ENCODE measurements at regions not wholly inside any gene's neighbourhood (a gene's known extent, or its start where the extent isn't known, plus 50 kb on each side); places are given as distances from the start of the nearest gene placed in this dataset.
"Not testable (repeated sequence)": the region's sequence is repeated elsewhere in the genome, so short reads cannot be mapped to it uniquely, and the experiment has no call there.

GRCh38 chr2:129203331-129203730, 776.1 kb upstream of the RAB6C start:
- Histone ChIP-seq H3K9me3 (ENCODE audit: control insufficient read depth in 4 of 4, low read length in 3 of 4) (no peaks in the 10 kb centered on the region), H3K4me1 (ENCODE audit: control insufficient read depth in 4 of 4, insufficient read depth in 4 of 4, low read length in 3 of 4) (no peaks in the 10 kb centered on the region), H3K4me3 (ENCODE audit: low read depth in 1 of 3, low read length in 3 of 3) (no peak overlapping the region), H3K27me3 (ENCODE audit: control insufficient read depth in 4 of 4, insufficient read depth in 4 of 4, low read length in 3 of 4) (no peaks in the 10 kb centered on the region), H3K36me3 (ENCODE audit: control insufficient read depth in 4 of 4, insufficient read depth in 3 of 4, low read depth in 1 of 4, low read length in 3 of 4) (no peaks in the 10 kb centered on the region), H3K27ac (ENCODE audit: low read depth in 1 of 2, low read length in 2 of 2) (no peak overlapping the region), H3K9ac (ENCODE audit: low read depth in 1 of 2, low read length in 2 of 2) (no peak overlapping the region)
- 38% methylated on average over 3 of the region's 3 CpGs for WGBS
- no peak for DNase-seq (ENCODE audit: low spot score)
- TF ChIP-seq NR2F2 (IDR thresholded peaks at IDR 0.05): no peak
- TF ChIP-seq TAF1 (conservative IDR thresholded peaks at IDR 0.05): no peak
- TF ChIP-seq FOXA2 (IDR thresholded peaks at IDR 0.05): no peak
- no peak for TF ChIP-seq FOXA1 (IDR thresholded peaks at IDR 0.05)
- no peak for TF ChIP-seq REST (IDR thresholded peaks at IDR 0.05)
- TF ChIP-seq RXRA (IDR thresholded peaks at IDR 0.05): no peak
- no peak for TF ChIP-seq JUND (IDR thresholded peaks at IDR 0.05)
- TF ChIP-seq SP1 (IDR thresholded peaks at IDR 0.05): no peak
- no peak for TF ChIP-seq HNF4A (conservative IDR thresholded peaks at IDR 0.05)
- no peak for TF ChIP-seq GABPA (IDR thresholded peaks at IDR 0.05 in 1 of 2, conservative IDR thresholded peaks at IDR 0.05 in 1 of 2)
- no peak for TF ChIP-seq YY1 (IDR thresholded peaks at IDR 0.05)
- no peak for TF ChIP-seq MAX (IDR thresholded peaks at IDR 0.05)
- no peak for TF ChIP-seq HNF4G (IDR thresholded peaks at IDR 0.05)
- TF ChIP-seq CTCF (IDR thresholded peaks at IDR 0.05; ENCODE audit: low read depth, low read length, missing input control): no peak

- H3K4me3 ChIP-seq (ENCODE audit: low read depth in 1 of 3, low read length in 3 of 3); H3K36me3 ChIP-seq (ENCODE audit: control insufficient read depth in 4 of 4, insufficient read depth in 3 of 4, low read depth in 1 of 4, low read length in 3 of 4); H3K27ac ChIP-seq (ENCODE audit: low read depth in 1 of 2, low read length in 2 of 2); H3K27me3 ChIP-seq (ENCODE audit: control insufficient read depth in 4 of 4, insufficient read depth in 4 of 4, low read length in 3 of 4); H3K9me3 ChIP-seq (ENCODE audit: control insufficient read depth in 4 of 4, low read length in 3 of 4); DNase-seq (ENCODE audit: low spot score); H3K9ac ChIP-seq (ENCODE audit: low read depth in 1 of 2, low read length in 2 of 2); H3K4me1 ChIP-seq (ENCODE audit: control insufficient read depth in 4 of 4, insufficient read depth in 4 of 4, low read length in 3 of 4): not testable (repeated sequence)
- WGBS: 96% methylated on average over 2 of the region's 2 CpGs
These were observed 774.9 kb upstream of the RAB6C start for GRCh38 chr2:129204581-129204980.

GRCh38 chr2:129205176-129205575, 774.3 kb upstream of the RAB6C start:
- H3K4me3 ChIP-seq (ENCODE audit: low read depth in 1 of 3, low read length in 3 of 3): no peak overlapping the region
- H3K4me1 ChIP-seq (ENCODE audit: control insufficient read depth in 4 of 4, insufficient read depth in 4 of 4, low read length in 3 of 4): no peaks in the 10 kb centered on the region
- no peaks in the 10 kb centered on the region for H3K9me3 ChIP-seq (ENCODE audit: control insufficient read depth in 4 of 4, low read length in 3 of 4)
- no peak for DNase-seq (ENCODE audit: low spot score)
- no peak overlapping the region for H3K27ac ChIP-seq (ENCODE audit: low read depth in 1 of 2, low read length in 2 of 2)
- H3K27me3 ChIP-seq (ENCODE audit: control insufficient read depth in 4 of 4, insufficient read depth in 4 of 4, low read length in 3 of 4): no peaks in the 10 kb centered on the region
- WGBS: 56% methylated on average over 1 of the region's 1 CpG
- no peaks in the 10 kb centered on the region for H3K36me3 ChIP-seq (ENCODE audit: control insufficient read depth in 4 of 4, insufficient read depth in 3 of 4, low read depth in 1 of 4, low read length in 3 of 4)
- no peak overlapping the region for H3K9ac ChIP-seq (ENCODE audit: low read depth in 1 of 2, low read length in 2 of 2)
- TF ChIP-seq FOXA2 (IDR thresholded peaks at IDR 0.05): no peak
- TF ChIP-seq ATF3 (IDR thresholded peaks at IDR 0.05): no peak
- TF ChIP-seq GABPA (IDR thresholded peaks at IDR 0.05 in 1 of 2, conservative IDR thresholded peaks at IDR 0.05 in 1 of 2): no peak
- no peak for TF ChIP-seq ZBTB33 (IDR thresholded peaks at IDR 0.05)
- TF ChIP-seq CTCF (IDR thresholded peaks at IDR 0.05; ENCODE audit: low read depth, low read length, missing input control): no peak
- TF ChIP-seq RXRA (IDR thresholded peaks at IDR 0.05): no peak
- TF ChIP-seq HNF4G (IDR thresholded peaks at IDR 0.05): no peak
- TF ChIP-seq NR2F2 (IDR thresholded peaks at IDR 0.05): no peak
- TF ChIP-seq YY1 (IDR thresholded peaks at IDR 0.05): no peak
- TF ChIP-seq EGR1 (IDR thresholded peaks at IDR 0.05; ENCODE audit: low read depth in 2 of 2): no peak
- TF ChIP-seq FOXA1 (IDR thresholded peaks at IDR 0.05): no peak

All from liver (tissue), 8 donors.